ENCODE measurements at regions not wholly inside any gene's neighbourhood (a gene's known extent, or its start where the extent isn't known, plus 50 kb on each side); places are given as distances from the start of the nearest gene placed in this dataset.

DNA sequence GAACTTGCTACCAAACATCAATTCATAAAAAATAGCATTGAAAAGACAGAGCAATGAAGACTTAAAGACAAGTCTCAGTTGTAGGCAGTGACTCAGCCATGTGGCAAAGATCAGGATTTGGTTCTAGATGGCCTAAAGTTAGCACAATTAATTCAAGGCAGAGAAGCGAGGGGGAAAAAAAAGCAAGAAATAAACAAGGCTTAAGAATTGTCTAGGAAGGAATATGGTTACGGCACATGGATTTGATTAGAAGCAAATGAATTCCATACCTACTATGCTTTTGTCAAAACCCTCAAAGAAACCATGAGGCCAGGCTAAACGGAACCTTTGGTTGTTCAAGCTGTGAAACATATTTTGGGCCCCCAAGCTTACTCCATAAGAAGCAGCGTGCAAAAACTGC is 362.2 kb upstream of the KCNH7 start:
- TF ChIP-seq CTCF (IDR thresholded peaks at IDR 0.05; ENCODE audit: poor library complexity, severe bottlenecking) = no peak
- no peak for TF ChIP-seq POLR2AphosphoS5 (IDR thresholded peaks at IDR 0.05)
- TF ChIP-seq, protein P1, sequence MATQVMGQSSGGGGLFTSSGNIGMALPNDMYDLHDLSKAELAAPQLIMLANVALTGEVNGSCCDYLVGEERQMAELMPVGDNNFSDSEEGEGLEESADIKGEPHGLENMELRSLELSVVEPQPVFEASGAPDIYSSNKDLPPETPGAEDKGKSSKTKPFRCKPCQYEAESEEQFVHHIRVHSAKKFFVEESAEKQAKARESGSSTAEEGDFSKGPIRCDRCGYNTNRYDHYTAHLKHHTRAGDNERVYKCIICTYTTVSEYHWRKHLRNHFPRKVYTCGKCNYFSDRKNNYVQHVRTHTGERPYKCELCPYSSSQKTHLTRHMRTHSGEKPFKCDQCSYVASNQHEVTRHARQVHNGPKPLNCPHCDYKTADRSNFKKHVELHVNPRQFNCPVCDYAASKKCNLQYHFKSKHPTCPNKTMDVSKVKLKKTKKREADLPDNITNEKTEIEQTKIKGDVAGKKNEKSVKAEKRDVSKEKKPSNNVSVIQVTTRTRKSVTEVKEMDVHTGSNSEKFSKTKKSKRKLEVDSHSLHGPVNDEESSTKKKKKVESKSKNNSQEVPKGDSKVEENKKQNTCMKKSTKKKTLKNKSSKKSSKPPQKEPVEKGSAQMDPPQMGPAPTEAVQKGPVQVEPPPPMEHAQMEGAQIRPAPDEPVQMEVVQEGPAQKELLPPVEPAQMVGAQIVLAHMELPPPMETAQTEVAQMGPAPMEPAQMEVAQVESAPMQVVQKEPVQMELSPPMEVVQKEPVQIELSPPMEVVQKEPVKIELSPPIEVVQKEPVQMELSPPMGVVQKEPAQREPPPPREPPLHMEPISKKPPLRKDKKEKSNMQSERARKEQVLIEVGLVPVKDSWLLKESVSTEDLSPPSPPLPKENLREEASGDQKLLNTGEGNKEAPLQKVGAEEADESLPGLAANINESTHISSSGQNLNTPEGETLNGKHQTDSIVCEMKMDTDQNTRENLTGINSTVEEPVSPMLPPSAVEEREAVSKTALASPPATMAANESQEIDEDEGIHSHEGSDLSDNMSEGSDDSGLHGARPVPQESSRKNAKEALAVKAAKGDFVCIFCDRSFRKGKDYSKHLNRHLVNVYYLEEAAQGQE (IDR thresholded peaks at IDR 0.05; ENCODE audit: borderline replicate concordance) = no peak
- no peak for TF ChIP-seq RAD21 (conservative IDR thresholded peaks at IDR 0.05)
- TF ChIP-seq EP300 (conservative IDR thresholded peaks at IDR 0.05; ENCODE audit: poor library complexity, severe bottlenecking) = no peak
- no peak for TF ChIP-seq EZH2 (IDR thresholded peaks at IDR 0.05; ENCODE audit: borderline replicate concordance, insufficient read depth, low read length, poor library complexity, severe bottlenecking)
- TF ChIP-seq TAF1 (IDR thresholded peaks at IDR 0.05; ENCODE audit: low read depth) = no peak
